Fibroblast of lung (primary cell): ENCODE measurements at regions not wholly inside any gene's neighbourhood (a gene's known extent, or its start where the extent isn't known, plus 50 kb on each side); places are given as distances from the start of the nearest gene placed in this dataset.

ENCODE experiments used
- DNase-seq, 2 donors: peaks; one replicate each; pipeline versions ENCODE4 v3.0.0 to v3.0.0-alpha.2; 2010; ENCODE audit warnings: low read depth in 2 of 2
- H2AFZ ChIP-seq: 2 replicates; pipeline ENCODE4 v1.5.1; 2012; ENCODE audit warnings: low read length, control low read depth, inconsistent platforms
- H3K27ac ChIP-seq: 2 replicates; pipeline ENCODE4 v1.5.1; 2011; ENCODE audit warnings: low read length, control low read depth; ENCODE audit not compliant: insufficient read depth
- H3K27me3 ChIP-seq: 2 replicates; pipeline ENCODE4 v1.5.1; 2011; ENCODE audit warnings: mild to moderate bottlenecking, low read length; ENCODE audit not compliant: control insufficient read depth, insufficient read depth
- H3K36me3 ChIP-seq: 2 replicates; pipeline ENCODE4 v1.5.1; 2011; ENCODE audit warnings: low read length; ENCODE audit not compliant: control insufficient read depth, insufficient read depth
- H3K4me1 ChIP-seq: 2 replicates; pipeline ENCODE4 v1.5.1; 2011; ENCODE audit warnings: low read length; ENCODE audit not compliant: control insufficient read depth, insufficient read depth; ENCODE audit errors: extremely low read depth
- H3K4me2 ChIP-seq: 2 replicates; pipeline ENCODE4 v1.5.1; 2011; ENCODE audit warnings: low read length, control low read depth; ENCODE audit not compliant: insufficient read depth; ENCODE audit errors: extremely low read depth
- H3K4me3 ChIP-seq, 4 experiments: fragments of 200-600 bp in 1 of 4; sonication (generic) in 1 of 4; replicated peaks in 1 of 4; 2 replicates each; pipeline ENCODE4 v1.5.1; 2011 to 2016; ENCODE audit warnings: low read length in 4 of 4, low read depth in 3 of 4, mild to moderate bottlenecking in 3 of 4, control low read depth in 2 of 4, inconsistent platforms in 1 of 4, mixed read lengths in 1 of 4; ENCODE audit not compliant: insufficient read depth in 1 of 4; ENCODE audit errors: control extremely low read depth in 1 of 4
- H3K79me2 ChIP-seq: 2 replicates; pipeline ENCODE4 v1.5.1; 2012; ENCODE audit warnings: mild to moderate bottlenecking, low read length, inconsistent platforms; ENCODE audit not compliant: control insufficient read depth, insufficient read depth
- H3K9ac ChIP-seq: 2 replicates; pipeline ENCODE4 v1.5.1; 2011; ENCODE audit warnings: mild to moderate bottlenecking, low read length, control low read depth; ENCODE audit not compliant: insufficient read depth
- H3K9me3 ChIP-seq: 2 replicates; pipeline ENCODE4 v1.5.1; 2012; ENCODE audit warnings: low read depth, low read length; ENCODE audit not compliant: control insufficient read depth, insufficient read depth
- H4K20me1 ChIP-seq: 2 replicates; pipeline ENCODE4 v1.5.1; 2011; ENCODE audit warnings: low read length; ENCODE audit not compliant: control insufficient read depth, insufficient read depth; ENCODE audit errors: extremely low read depth
- CTCF ChIP-seq, 2 donors: IDR thresholded peaks in 1 of 2; conservative IDR thresholded peaks in 1 of 2; 1 replicate in 1 of 2; 2 replicates in 1 of 2; pipeline ENCODE4 v1.5.1; 2011 to 2012; ENCODE audit warnings: low read length in 2 of 2, control low read depth in 1 of 2, inconsistent platforms in 1 of 2, low read depth in 1 of 2, mild to moderate bottlenecking in 1 of 2
- EZH2 ChIP-seq: IDR thresholded peaks from 2 replicates; pipeline ENCODE4 v1.5.1; 2012; ENCODE audit warnings: low read length, control low read depth, mild to moderate bottlenecking; ENCODE audit errors: missing control alignments

- Histone ChIP-seq H3K9ac (no peak overlapping the region), H4K20me1 (no peaks in the 10 kb centered on the region), H3K4me2 (no peak overlapping the region), H3K27ac (no peak overlapping the region), H3K4me1 (no peaks in the 10 kb centered on the region), H3K79me2 (no peaks in the 10 kb centered on the region), H3K27me3 (no peaks in the 10 kb centered on the region), H3K4me3 (no peak overlapping the region), H3K36me3 (no peaks in the 10 kb centered on the region), H2AFZ (no peak overlapping the region), H3K9me3 (no peaks in the 10 kb centered on the region)
- TF ChIP-seq CTCF (conservative IDR thresholded peaks at IDR 0.05 in 1 of 2, IDR thresholded peaks at IDR 0.05 in 1 of 2; ENCODE audit: low read depth in 1 of 2, low read length in 2 of 2) (no peak), EZH2 (no peak)
- no peak for DNase-seq
Measured at GRCh38 chr14:85315733-85316290, 214.1 kb upstream of the FLRT2 start.

DNA sequence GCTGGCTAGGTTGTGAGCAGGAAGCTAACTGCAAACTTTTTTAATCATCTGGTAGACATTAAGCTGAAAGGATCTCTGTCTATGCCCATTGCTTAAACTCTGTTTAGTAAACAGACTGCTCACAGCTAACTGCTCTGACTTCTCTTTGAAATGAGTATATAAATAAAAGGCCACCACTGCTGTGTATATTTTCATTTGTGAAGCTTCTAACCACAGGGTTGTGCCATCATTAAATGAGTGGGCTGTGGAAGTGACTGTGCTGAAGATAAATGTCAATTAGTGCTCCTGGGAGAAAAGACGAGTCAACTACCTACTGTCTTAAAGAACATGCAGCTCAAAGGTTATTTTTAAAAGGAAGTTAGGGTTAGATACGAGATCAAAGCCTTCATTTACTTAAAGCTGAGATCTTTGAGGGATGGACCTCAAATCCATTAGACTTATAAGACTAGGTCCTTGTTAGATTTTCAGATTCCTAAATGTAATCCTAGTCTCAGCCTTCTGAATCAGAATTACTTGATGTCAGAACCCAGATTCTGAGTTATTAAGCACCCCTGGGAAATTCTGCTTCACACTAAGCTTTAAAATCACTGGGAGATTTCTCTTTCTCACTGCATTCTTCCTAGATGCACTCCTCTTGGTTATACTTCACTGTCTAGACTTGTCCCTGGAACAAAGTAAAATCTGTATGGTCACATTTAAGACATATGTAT, 213.1 kb upstream of the FLRT2 start:
- Histone ChIP-seq H3K4me1 (no peaks in the 10 kb centered on the region), H3K9me3 (no peaks in the 10 kb centered on the region), H2AFZ (no peak overlapping the region), H3K27ac (no peak overlapping the region), H3K4me2 (no peak overlapping the region), H3K36me3 (no peaks in the 10 kb centered on the region), H3K79me2 (no peaks in the 10 kb centered on the region), H3K27me3 (no peaks in the 10 kb centered on the region), H4K20me1 (no peaks in the 10 kb centered on the region), H3K4me3 (no peak overlapping the region), H3K9ac (no peak overlapping the region)
- TF ChIP-seq EZH2 (no peak), CTCF (conservative IDR thresholded peaks at IDR 0.05 in 1 of 2, IDR thresholded peaks at IDR 0.05 in 1 of 2; ENCODE audit: low read depth in 1 of 2, low read length in 2 of 2) (no peak)
- peak; percentile 12 to 29 for DNase-seq

DNA sequence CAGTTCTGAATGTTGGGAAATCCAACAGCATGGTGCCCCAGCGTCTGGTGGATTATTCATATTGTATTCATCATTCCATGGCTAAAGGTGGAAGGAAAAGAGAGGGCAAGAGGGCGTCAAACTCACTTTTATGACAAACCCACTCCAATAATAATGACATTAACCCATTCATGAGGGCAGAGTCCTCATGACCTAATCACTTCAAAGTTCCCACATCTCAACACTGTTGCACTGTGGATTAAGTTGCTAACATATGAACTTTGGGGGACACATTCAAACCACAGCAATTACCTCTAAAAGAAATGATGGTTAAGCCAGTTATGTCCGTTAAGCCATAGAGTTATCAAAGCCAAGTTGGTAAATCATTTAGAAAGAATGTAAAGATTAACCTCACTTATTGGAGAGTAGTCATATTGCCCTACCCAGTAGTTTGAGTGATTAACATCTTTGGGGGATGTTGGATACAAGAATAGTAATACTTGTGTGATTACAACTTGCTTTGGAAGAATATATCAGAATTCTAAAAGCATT, 212.4 kb upstream of the FLRT2 start:
- H3K9me3 ChIP-seq, result no peaks in the 10 kb centered on the region
- no peaks in the 10 kb centered on the region for H3K79me2 ChIP-seq
- H3K36me3 ChIP-seq, result no peaks in the 10 kb centered on the region
- no peaks in the 10 kb centered on the region for H4K20me1 ChIP-seq
- no peaks in the 10 kb centered on the region for H3K4me1 ChIP-seq
- H3K27me3 ChIP-seq, result no peaks in the 10 kb centered on the region
- no peak overlapping the region for H3K27ac ChIP-seq
- no peak overlapping the region for H2AFZ ChIP-seq
- no peak overlapping the region for H3K4me2 ChIP-seq
- peak in 1 of 2 donors; percentile 70 for DNase-seq
- H3K4me3 ChIP-seq, result no peak overlapping the region
- TF ChIP-seq EZH2 (no peak), CTCF (conservative IDR thresholded peaks at IDR 0.05 in 1 of 2, IDR thresholded peaks at IDR 0.05 in 1 of 2; ENCODE audit: low read depth in 1 of 2, low read length in 2 of 2) (no peak)
- H3K9ac ChIP-seq, result no peak overlapping the region
